Left kidney (tissue), 1 donor: ENCODE measurements at regions not wholly inside any gene's neighbourhood (a gene's known extent, or its start where the extent isn't known, plus 50 kb on each side); places are given as distances from the start of the nearest gene placed in this dataset.
A peak's percentile ranks its signal among the peaks of the same experiment; 100 is the strongest.

ENCODE experiments used
- DNase-seq: peaks from one replicate; pipeline ENCODE4 v3.0.0-alpha.2; 2013

GRCh38 chr5:81855591-81855990 lies 104.7 kb upstream of the SSBP2 start:
- no peak for DNase-seq

- no peak for DNase-seq
These were observed 104.0 kb upstream of the SSBP2 start for GRCh38 chr5:81854915-81855314.

- DNase-seq: no peak
These were observed 103.6 kb upstream of the SSBP2 start for GRCh38 chr5:81854485-81854884.

- DNase-seq: no peak
These were observed 102.1 kb upstream of the SSBP2 start for GRCh38 chr5:81853030-81853357.

- DNase-seq: peak; percentile 41
These were observed 101.6 kb upstream of the SSBP2 start for GRCh38 chr5:81852291-81853029.

- DNase-seq: peak; percentile 98
These were observed 100.7 kb upstream of the SSBP2 start for GRCh38 chr5:81851481-81852178.

- DNase-seq: no peak
These were observed 99.8 kb upstream of the SSBP2 start for GRCh38 chr5:81850501-81851357.

- DNase-seq: no peak
These were observed 99.0 kb upstream of the SSBP2 start for GRCh38 chr5:81849770-81850367.

- no peak for DNase-seq
These were observed 97.5 kb upstream of the SSBP2 start for GRCh38 chr5:81848362-81848880.

- DNase-seq: no peak
These were observed 95.4 kb upstream of the SSBP2 start for GRCh38 chr5:81846301-81846700.

- DNase-seq: no peak
These were observed 92.9 kb upstream of the SSBP2 start for GRCh38 chr5:81843845-81844244.

GRCh38 chr5:81842795-81843398 lies 92.0 kb upstream of the SSBP2 start:
- DNase-seq: no peak

GRCh38 chr5:81839034-81839433 lies 88.1 kb upstream of the SSBP2 start:
- no peak for DNase-seq

- DNase-seq: no peak
These were observed 87.5 kb upstream of the SSBP2 start for GRCh38 chr5:81838307-81838906.

GRCh38 chr5:81837667-81838306 lies 86.9 kb upstream of the SSBP2 start:
- DNase-seq: no peak

GRCh38 chr5:81835814-81836367 lies 85.0 kb upstream of the SSBP2 start:
- DNase-seq: no peak

- no peak for DNase-seq
These were observed 83.2 kb upstream of the SSBP2 start for GRCh38 chr5:81834021-81834660.

GRCh38 chr5:81830596-81830995 lies 79.7 kb upstream of the SSBP2 start:
- DNase-seq: no peak

GRCh38 chr5:81829242-81829641 lies 78.3 kb upstream of the SSBP2 start:
- DNase-seq: no peak

- no peak for DNase-seq
These were observed 76.6 kb upstream of the SSBP2 start for GRCh38 chr5:81827500-81827899.
